HG02610 (cell line): ENCODE measurements at regions not wholly inside any gene's neighbourhood (a gene's known extent, or its start where the extent isn't known, plus 50 kb on each side); places are given as distances from the start of the nearest gene placed in this dataset.
A peak's percentile ranks its signal among the peaks of the same experiment; 100 is the strongest.

Experiments used
- ATAC-seq: cut with Tn5 transposase; IDR thresholded peaks from one replicate; pipeline ENCODE4 v1.9.1; 2021; ENCODE audit warnings: mild to moderate bottlenecking, moderate library complexity; ENCODE audit not compliant: unreplicated experiment

GRCh38 chr2:67945940-67946339, 116.9 kb downstream of the C1D start:
- no peak for ATAC-seq

GRCh38 chr2:67948057-67948456, 114.7 kb downstream of the C1D start:
- ATAC-seq = no peak

- ATAC-seq = no peak
These were observed 114.3 kb downstream of the C1D start for GRCh38 chr2:67948506-67948905.

- no peak for ATAC-seq
These were observed 112.8 kb downstream of the C1D start for GRCh38 chr2:67950018-67950417.

- ATAC-seq = no peak
These were observed 111.9 kb downstream of the C1D start for GRCh38 chr2:67950919-67951318.

- peak; percentile 64 for ATAC-seq
These were observed 110.7 kb downstream of the C1D start for GRCh38 chr2:67952066-67952465.

- no peak for ATAC-seq
These were observed 108.6 kb downstream of the C1D start for GRCh38 chr2:67954093-67954748.

- ATAC-seq = no peak
These were observed 106.8 kb downstream of the C1D start for GRCh38 chr2:67955748-67956603.

- ATAC-seq = no peak
These were observed 97.6 kb downstream of the C1D start for GRCh38 chr2:67965246-67965645.

GRCh38 chr2:67970071-67970470, 92.7 kb downstream of the C1D start:
- ATAC-seq = no peak

- ATAC-seq = no peak
These were observed 92.3 kb downstream of the C1D start for GRCh38 chr2:67970542-67970941.

GRCh38 chr2:67974559-67975430, 88.0 kb downstream of the C1D start:
- ATAC-seq = no peak

- ATAC-seq = no peak
These were observed 85.3 kb downstream of the C1D start for GRCh38 chr2:67977464-67977863.

GRCh38 chr2:67982956-67983355, 79.8 kb downstream of the C1D start:
- ATAC-seq = no peak

- no peak for ATAC-seq
These were observed 78.2 kb downstream of the C1D start for GRCh38 chr2:67984600-67984999.

- ATAC-seq = no peak
These were observed 77.2 kb downstream of the C1D start for GRCh38 chr2:67985586-67985985.

GRCh38 chr2:67986258-67986657, 76.5 kb downstream of the C1D start:
- ATAC-seq = no peak
